ENCODE measurements at regions not wholly inside any gene's neighbourhood (a gene's known extent, or its start where the extent isn't known, plus 50 kb on each side); places are given as distances from the start of the nearest gene placed in this dataset.

GRCh38 chr2:30341500-30342267 is 105.4 kb upstream of the LCLAT1 start:
- TF ChIP-seq, protein P1, sequence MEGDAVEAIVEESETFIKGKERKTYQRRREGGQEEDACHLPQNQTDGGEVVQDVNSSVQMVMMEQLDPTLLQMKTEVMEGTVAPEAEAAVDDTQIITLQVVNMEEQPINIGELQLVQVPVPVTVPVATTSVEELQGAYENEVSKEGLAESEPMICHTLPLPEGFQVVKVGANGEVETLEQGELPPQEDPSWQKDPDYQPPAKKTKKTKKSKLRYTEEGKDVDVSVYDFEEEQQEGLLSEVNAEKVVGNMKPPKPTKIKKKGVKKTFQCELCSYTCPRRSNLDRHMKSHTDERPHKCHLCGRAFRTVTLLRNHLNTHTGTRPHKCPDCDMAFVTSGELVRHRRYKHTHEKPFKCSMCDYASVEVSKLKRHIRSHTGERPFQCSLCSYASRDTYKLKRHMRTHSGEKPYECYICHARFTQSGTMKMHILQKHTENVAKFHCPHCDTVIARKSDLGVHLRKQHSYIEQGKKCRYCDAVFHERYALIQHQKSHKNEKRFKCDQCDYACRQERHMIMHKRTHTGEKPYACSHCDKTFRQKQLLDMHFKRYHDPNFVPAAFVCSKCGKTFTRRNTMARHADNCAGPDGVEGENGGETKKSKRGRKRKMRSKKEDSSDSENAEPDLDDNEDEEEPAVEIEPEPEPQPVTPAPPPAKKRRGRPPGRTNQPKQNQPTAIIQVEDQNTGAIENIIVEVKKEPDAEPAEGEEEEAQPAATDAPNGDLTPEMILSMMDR (IDR thresholded peaks at IDR 0.05): no peak
- H3K4me1 ChIP-seq: peaks cover 8% of the 10 kb centered on the region
- no peak for DNase-seq
- intact Hi-C loops (cut with DNase I): no loop called here
- no peaks in the 10 kb centered on the region for H3K36me3 ChIP-seq
- ATAC-seq: no peak
- H3K4me3 ChIP-seq: no peak overlapping the region
- no peaks in the 10 kb centered on the region for H3K9me3 ChIP-seq
- no peak overlapping the region for H3K27ac ChIP-seq
- H3K27me3 ChIP-seq: no peaks in the 10 kb centered on the region

GRCh38 chr2:30346471-30347169 is 100.4 kb upstream of the LCLAT1 start:
- intact Hi-C loops (cut with DNase I): no loop called here
- H3K4me1 ChIP-seq: peaks cover 11% of the 10 kb centered on the region
- H3K27me3 ChIP-seq: no peaks in the 10 kb centered on the region
- no peaks in the 10 kb centered on the region for H3K9me3 ChIP-seq
- peak overlapping the region; percentile 78 for H3K27ac ChIP-seq
- DNase-seq (peak; percentile 67), ATAC-seq (peak; percentile 80)
- peak overlapping the region; percentile 43 for H3K4me3 ChIP-seq
- no peaks in the 10 kb centered on the region for H3K36me3 ChIP-seq
- TF ChIP-seq, protein P1 (IDR thresholded peaks at IDR 0.05): no peak

- Histone ChIP-seq H3K4me3 (no peak overlapping the region), H3K27ac (no peak overlapping the region), H3K4me1 (peaks cover 15% of the 10 kb centered on the region), H3K27me3 (no peaks in the 10 kb centered on the region), H3K36me3 (no peaks in the 10 kb centered on the region), H3K9me3 (no peaks in the 10 kb centered on the region)
- DNase-seq (no peak), ATAC-seq (no peak)
- TF ChIP-seq, protein P1 (IDR thresholded peaks at IDR 0.05): no peak
- intact Hi-C loops (cut with DNase I): no loop called here
Observed at GRCh38 chr2:30348825-30349224, 98.2 kb upstream of the LCLAT1 start.

- H3K27ac ChIP-seq: no peak overlapping the region
- intact Hi-C loops (cut with DNase I): no loop called here
- H3K4me3 ChIP-seq: no peak overlapping the region
- no peaks in the 10 kb centered on the region for H3K36me3 ChIP-seq
- TF ChIP-seq, protein P1 (IDR thresholded peaks at IDR 0.05): no peak
- H3K9me3 ChIP-seq: no peaks in the 10 kb centered on the region
- no peaks in the 10 kb centered on the region for H3K27me3 ChIP-seq
- ATAC-seq (no peak), DNase-seq (no peak)
- peaks cover 15% of the 10 kb centered on the region for H3K4me1 ChIP-seq
Observed at GRCh38 chr2:30349691-30350090, 97.4 kb upstream of the LCLAT1 start.

- H3K27ac ChIP-seq: no peak overlapping the region
- no peaks in the 10 kb centered on the region for H3K9me3 ChIP-seq
- no peak overlapping the region for H3K4me3 ChIP-seq
- intact Hi-C loops (cut with DNase I): no loop called here
- TF ChIP-seq, protein P1 (IDR thresholded peaks at IDR 0.05): no peak
- no peak for DNase-seq
- no peaks in the 10 kb centered on the region for H3K27me3 ChIP-seq
- peaks cover 10% of the 10 kb centered on the region for H3K4me1 ChIP-seq
- H3K36me3 ChIP-seq: no peaks in the 10 kb centered on the region
- ATAC-seq: peak; percentile 44
Observed at GRCh38 chr2:30351116-30351515, 95.9 kb upstream of the LCLAT1 start.
